B cell (primary cell): ENCODE measurements at regions not wholly inside any gene's neighbourhood (a gene's known extent, or its start where the extent isn't known, plus 50 kb on each side); places are given as distances from the start of the nearest gene placed in this dataset.

ENCODE experiments used
- ATAC-seq: fragments of 200-7000 bp; cut with Tn5 transposase; one replicate; pipeline ENCODE4 v1.10.0; 2021; ENCODE audit warnings: low read depth, mild to moderate bottlenecking, moderate number of reproducible peaks, moderate library complexity
- CTCF ChIA-PET: fragments of 350-600 bp; sonication (Branson Sonifier 250); formaldehyde crosslinking; loops from one replicate; lab custom pipeline; 2021; ENCODE audit warnings: antibody characterized with exemption, inconsistent platforms; lab: Charles Lee
- POLR2A ChIA-PET: fragments of 350-600 bp; sonication (Branson Sonifier 250); formaldehyde crosslinking; loops from one replicate; lab custom pipeline; 2021; ENCODE audit warnings: antibody characterized with exemption; lab: Charles Lee
- DNase-seq: peaks from one replicate; pipeline ENCODE4 v3.0.0; 2013
- H2AFZ ChIP-seq: 2 replicates; pipeline ENCODE4 v1.6.1; 2012; ENCODE audit warnings: mild to moderate bottlenecking, low read depth, low read length; ENCODE audit not compliant: insufficient read depth, poor library complexity, severe bottlenecking
- H3K27ac ChIP-seq, 2 donors: 1 replicate in 1 of 2; 2 replicates in 1 of 2; pipeline ENCODE4 v1.5.1; 2012 to 2013; ENCODE audit warnings: low read length in 2 of 2, mild to moderate bottlenecking in 2 of 2, moderate library complexity in 1 of 2
- H3K27me3 ChIP-seq, 4 experiments: fragments of 200-600 bp in 1 of 4; sonication (generic) in 1 of 4; replicated peaks in 1 of 4; 1 replicate in 2 of 4; 2 replicates in 2 of 4; pipeline versions ENCODE4 v1.6.1 to v1.7.0; 2013 to 2016; ENCODE audit warnings: low read length in 3 of 4, mild to moderate bottlenecking in 2 of 4, mixed read lengths in 1 of 4, moderate library complexity in 1 of 4; ENCODE audit not compliant: insufficient read depth in 4 of 4, control insufficient read depth in 3 of 4; ENCODE audit errors: control extremely low read depth in 1 of 4
- H3K36me3 ChIP-seq, 2 experiments: replicated peaks in 1 of 2; 1 replicate in 1 of 2; 2 replicates in 1 of 2; pipeline versions ENCODE4 v1.6.1 to v1.7.1; 2013; ENCODE audit warnings: low read length in 1 of 2; ENCODE audit not compliant: insufficient read depth in 2 of 2, control insufficient read depth in 1 of 2; ENCODE audit errors: control extremely low read depth in 1 of 2, extremely low read depth in 1 of 2
- H3K4me1 ChIP-seq, 2 donors: fragments of 200-600 bp in 1 of 2; sonication (generic) in 1 of 2; 1 replicate in 1 of 2; 2 replicates in 1 of 2; pipeline versions ENCODE4 v1.5.1 to v1.6.1; 2013 to 2017; ENCODE audit warnings: low read length in 2 of 2; ENCODE audit not compliant: control insufficient read depth in 2 of 2, insufficient read depth in 2 of 2
- H3K4me2 ChIP-seq: replicated peaks from 2 replicates; pipeline ENCODE3; 2012; ENCODE audit warnings: mild to moderate bottlenecking, low read depth, low read length; ENCODE audit not compliant: poor library complexity, severe bottlenecking
- H3K4me3 ChIP-seq, 5 experiments: fragments of 200-600 bp in 1 of 5; sonication (generic) in 1 of 5; 1 replicate in 3 of 5; 2 replicates in 2 of 5; pipeline versions ENCODE4 v1.5.1 to v1.7.0; 2011 to 2016; ENCODE audit warnings: low read length in 4 of 5, mild to moderate bottlenecking in 4 of 5, low read depth in 2 of 5, control low read depth in 1 of 5, moderate library complexity in 1 of 5; ENCODE audit not compliant: insufficient read depth in 1 of 5; ENCODE audit errors: control extremely low read depth in 1 of 5, extremely low read depth in 1 of 5
- H3K79me2 ChIP-seq: fragments of 200-600 bp; sonication (generic); one replicate; pipeline ENCODE4 v1.6.0; 2016; ENCODE audit warnings: low read length; ENCODE audit not compliant: control insufficient read depth, insufficient read depth
- H3K9ac ChIP-seq: fragments of 200-600 bp; sonication (generic); 2 replicates; pipeline ENCODE4 v1.6.1; 2017; ENCODE audit warnings: mild to moderate bottlenecking, low read length, moderate library complexity
- H3K9me3 ChIP-seq, 3 donors: one replicate each; pipeline versions ENCODE4 v1.6.1 to v1.7.1; 2013; ENCODE audit warnings: low read length in 2 of 3; ENCODE audit not compliant: control insufficient read depth in 2 of 3, insufficient read depth in 1 of 3; ENCODE audit errors: control extremely low read depth in 1 of 3
- H4K20me1 ChIP-seq: 2 replicates; pipeline ENCODE4 v1.6.0; 2012; ENCODE audit warnings: mild to moderate bottlenecking, low read length; ENCODE audit not compliant: insufficient read depth, control insufficient read depth, poor library complexity, severe bottlenecking
- H3K27ac Mint-ChIP-seq: one replicate; pipeline ENCODE4 v1.8.0; 2021; ENCODE audit warnings: mixed read lengths
- H3K27me3 Mint-ChIP-seq: one replicate; pipeline ENCODE4 v1.8.0; 2021; ENCODE audit warnings: mixed read lengths
- H3K4me1 Mint-ChIP-seq: one replicate; pipeline ENCODE4 v1.8.0; 2021; ENCODE audit warnings: mixed read lengths
- H3K4me3 Mint-ChIP-seq: one replicate; pipeline ENCODE4 v1.8.0; 2021; ENCODE audit warnings: mixed read lengths
- H3K9me3 Mint-ChIP-seq: one replicate; pipeline ENCODE4 v1.8.0; 2022; ENCODE audit warnings: mixed read lengths; ENCODE audit not compliant: insufficient read depth
- EZH2 ChIP-seq: IDR thresholded peaks from 2 replicates; pipeline ENCODE4 v1.6.1; 2012; ENCODE audit warnings: borderline replicate concordance, low read depth, mild to moderate bottlenecking, moderate library complexity, low read length; ENCODE audit not compliant: insufficient read depth, poor library complexity, severe bottlenecking
- WGBS: methylation state at CpG from one replicate; pipeline ENCODE4 v1.1.5; 2013; ENCODE audit warnings: missing lambda C conversion rate; ENCODE audit not compliant: insufficient coverage; 5-methylcytosine and 5-hydroxymethylcytosine counted together
- intact Hi-C: fragments of 100-400 bp; cut with micrococcal nuclease; formaldehyde crosslinking; loops from one replicate; pipeline ENCODE4 v1.10.0; 2022
- TF ChIP-seq, protein P1 (sequence below): fragments of 200-600 bp; IDR thresholded peaks from one replicate; pipeline ENCODE4 v1.8.0; 2022; ENCODE audit warnings: antibody characterized with exemption, mild to moderate bottlenecking

DNA sequence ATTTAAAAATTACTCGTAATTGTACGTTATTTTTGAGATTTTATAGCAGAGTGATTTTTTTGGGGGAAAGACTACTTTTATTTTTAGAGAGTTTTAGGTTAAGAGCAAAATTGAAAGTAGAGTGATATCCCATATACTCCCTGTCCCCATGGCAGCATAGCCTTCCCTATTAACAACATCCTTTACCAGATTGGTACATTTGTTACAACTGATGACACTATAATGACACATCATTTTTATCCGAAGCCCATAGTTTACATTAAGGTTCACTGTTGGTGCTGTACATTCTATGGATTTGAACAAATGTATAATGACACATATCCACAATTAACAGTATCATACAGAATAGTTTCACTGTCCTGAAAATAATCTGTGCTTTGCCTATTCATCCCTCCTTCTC lies 1126.4 kb upstream of the CITED2 start:
- Mint-ChIP-seq H3K4me3 (no peak overlapping the region), H3K4me1 (no peaks in the 10 kb centered on the region), H3K27me3 (no peaks in the 10 kb centered on the region), H3K9me3 (no peaks in the 10 kb centered on the region), H3K27ac (no peak overlapping the region)
- H3K9ac ChIP-seq = no peak overlapping the region
- H3K27me3 ChIP-seq = no peaks in the 10 kb centered on the region
- intact Hi-C loops = no loop called here
- no peaks in the 10 kb centered on the region for H3K9me3 ChIP-seq
- no peak overlapping the region for H3K27ac ChIP-seq
- DNase-seq (no peak), ATAC-seq (no peak)
- no peak overlapping the region for H3K4me3 ChIP-seq
- H4K20me1 ChIP-seq = no peaks in the 10 kb centered on the region
- H2AFZ ChIP-seq = no peak overlapping the region
- WGBS = no CpG with 5 or more reads among the region's 3 CpGs
- no peak overlapping the region for H3K4me2 ChIP-seq
- H3K36me3 ChIP-seq = no peaks in the 10 kb centered on the region
- CTCF ChIA-PET = no interaction called here
- no peaks in the 10 kb centered on the region for H3K79me2 ChIP-seq
- POLR2A ChIA-PET = no interaction called here
- TF ChIP-seq EZH2 = no peak
- TF ChIP-seq, protein P1, sequence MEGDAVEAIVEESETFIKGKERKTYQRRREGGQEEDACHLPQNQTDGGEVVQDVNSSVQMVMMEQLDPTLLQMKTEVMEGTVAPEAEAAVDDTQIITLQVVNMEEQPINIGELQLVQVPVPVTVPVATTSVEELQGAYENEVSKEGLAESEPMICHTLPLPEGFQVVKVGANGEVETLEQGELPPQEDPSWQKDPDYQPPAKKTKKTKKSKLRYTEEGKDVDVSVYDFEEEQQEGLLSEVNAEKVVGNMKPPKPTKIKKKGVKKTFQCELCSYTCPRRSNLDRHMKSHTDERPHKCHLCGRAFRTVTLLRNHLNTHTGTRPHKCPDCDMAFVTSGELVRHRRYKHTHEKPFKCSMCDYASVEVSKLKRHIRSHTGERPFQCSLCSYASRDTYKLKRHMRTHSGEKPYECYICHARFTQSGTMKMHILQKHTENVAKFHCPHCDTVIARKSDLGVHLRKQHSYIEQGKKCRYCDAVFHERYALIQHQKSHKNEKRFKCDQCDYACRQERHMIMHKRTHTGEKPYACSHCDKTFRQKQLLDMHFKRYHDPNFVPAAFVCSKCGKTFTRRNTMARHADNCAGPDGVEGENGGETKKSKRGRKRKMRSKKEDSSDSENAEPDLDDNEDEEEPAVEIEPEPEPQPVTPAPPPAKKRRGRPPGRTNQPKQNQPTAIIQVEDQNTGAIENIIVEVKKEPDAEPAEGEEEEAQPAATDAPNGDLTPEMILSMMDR = no peak
- H3K4me1 ChIP-seq = no peaks in the 10 kb centered on the region

DNA sequence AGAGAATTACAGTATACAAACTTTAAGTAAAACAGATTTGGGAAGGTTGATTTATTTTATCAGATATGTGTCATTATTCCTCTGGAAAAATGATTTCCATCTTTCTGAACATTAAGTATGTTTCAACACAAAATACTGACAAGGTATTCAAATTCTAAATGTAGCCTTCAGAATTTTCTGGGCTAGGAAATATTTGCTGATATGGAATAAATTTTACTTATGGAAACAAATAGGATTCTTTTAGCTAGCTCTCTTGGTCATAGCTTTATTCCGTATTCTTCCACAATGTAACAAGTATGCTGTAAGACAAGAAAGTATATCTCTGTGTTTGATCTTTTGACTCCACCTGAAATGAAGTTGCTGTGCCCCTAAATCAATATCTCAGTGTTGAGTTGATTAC lies 1125.2 kb upstream of the CITED2 start:
- no CpG with 5 or more reads among the region's 1 CpG for WGBS
- Histone ChIP-seq H4K20me1 (no peaks in the 10 kb centered on the region), H3K4me2 (no peak overlapping the region), H3K79me2 (no peaks in the 10 kb centered on the region), H3K27me3 (no peaks in the 10 kb centered on the region), H3K36me3 (no peaks in the 10 kb centered on the region), H3K9me3 (no peaks in the 10 kb centered on the region), H3K27ac (no peak overlapping the region), H3K4me1 (no peaks in the 10 kb centered on the region), H3K9ac (no peak overlapping the region), H2AFZ (no peak overlapping the region), H3K4me3 (no peak overlapping the region)
- ATAC-seq (no peak), DNase-seq (no peak)
- ChIA-PET CTCF (no interaction called here), POLR2A (no interaction called here)
- H3K4me3 Mint-ChIP-seq = no peak overlapping the region
- intact Hi-C loops = no loop called here
- no peaks in the 10 kb centered on the region for H3K27me3 Mint-ChIP-seq
- H3K27ac Mint-ChIP-seq = no peak overlapping the region
- TF ChIP-seq, protein P1 = no peak
- TF ChIP-seq EZH2 = no peak
- H3K4me1 Mint-ChIP-seq = no peaks in the 10 kb centered on the region
- peaks cover under 1% of the 10 kb centered on the region for H3K9me3 Mint-ChIP-seq
